Colon (tissue), 2 donors: ENCODE measurements at regions not wholly inside any gene's neighbourhood (a gene's known extent, or its start where the extent isn't known, plus 50 kb on each side); places are given as distances from the start of the nearest gene placed in this dataset.
"Not testable (repeated sequence)": the region's sequence is repeated elsewhere in the genome, so short reads cannot be mapped to it uniquely, and the experiment has no call there.

Experiments used
- FAIRE-seq: peaks from 2 replicates; lab custom pipeline; 2012; peaks lifted over from hg19 to GRCh38; lab: Jason Lieb, UNC
- donor health status: control.
- donor health status: control.

DNA sequence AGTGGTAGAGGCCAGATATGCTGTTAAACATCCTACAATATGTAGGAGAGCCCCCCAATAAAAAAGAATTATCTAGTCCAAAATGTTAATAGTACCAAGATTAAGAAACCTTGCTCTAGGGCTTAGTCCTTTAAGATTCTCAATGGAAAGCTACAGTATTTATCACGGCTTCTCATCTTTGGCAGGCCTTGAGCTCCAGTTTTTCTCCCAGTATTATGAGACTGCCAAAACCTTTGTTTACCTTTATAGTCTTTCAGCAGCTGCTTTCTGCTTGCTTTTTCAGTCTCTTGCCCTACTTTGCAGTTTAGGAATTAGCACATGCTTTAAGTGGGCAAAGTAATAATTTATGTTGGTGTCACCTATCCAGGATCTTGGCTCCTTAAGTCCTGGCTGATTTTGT is 59.7 kb downstream of the NHLRC1 start:
- FAIRE-seq: no peak

DNA sequence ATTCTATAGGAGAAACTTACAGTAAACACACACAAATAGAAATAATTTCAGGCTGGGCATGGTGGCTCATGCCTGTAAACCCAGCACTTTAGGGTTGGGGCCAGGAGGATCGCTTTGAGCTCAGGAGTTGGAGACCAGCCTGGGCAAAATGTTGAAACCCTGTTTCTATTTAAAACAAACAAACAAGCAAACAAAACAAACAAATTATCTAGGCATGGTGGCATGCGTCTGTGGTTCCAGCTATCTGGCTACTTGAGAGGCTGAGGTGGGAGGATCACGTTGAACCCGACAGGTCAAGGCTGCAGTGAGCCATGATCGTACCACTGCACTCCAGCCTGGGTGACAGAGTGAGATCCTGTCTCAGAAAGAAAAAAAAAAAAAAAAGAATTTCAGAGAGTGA is 64.0 kb downstream of the NHLRC1 start:
- FAIRE-seq: no peak

DNA sequence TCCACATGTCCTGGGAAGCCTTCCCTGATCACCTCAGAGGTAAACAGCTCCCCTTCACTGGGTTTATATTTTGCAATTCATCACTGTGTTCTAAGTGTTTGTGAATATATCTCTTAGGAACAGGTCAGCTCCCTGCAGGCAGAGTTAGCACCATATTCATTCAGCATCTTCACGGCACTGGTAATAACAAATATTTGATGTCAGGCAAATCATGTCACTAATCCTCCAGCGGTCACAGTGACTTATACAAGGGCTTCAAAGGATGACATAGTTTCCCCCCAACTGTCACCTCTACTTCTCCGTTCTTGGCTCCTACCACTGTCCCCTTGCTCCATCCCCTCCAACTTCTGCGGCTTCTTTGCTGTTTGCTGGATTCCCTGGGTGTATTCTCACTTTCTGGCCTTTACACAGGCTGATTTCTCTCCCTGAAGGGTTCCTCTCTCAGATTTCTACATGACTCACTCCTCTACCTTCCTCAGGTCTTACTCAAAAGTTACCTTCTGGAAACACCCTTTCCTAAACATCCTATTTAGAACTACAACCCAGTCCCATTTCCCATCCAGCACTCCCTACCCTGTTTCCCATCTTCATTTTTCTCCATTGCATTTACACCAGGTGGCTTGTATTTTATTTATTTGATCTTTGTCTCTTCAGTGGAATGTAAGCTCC is 66.6 kb downstream of the NHLRC1 start:
- FAIRE-seq: no peak

DNA sequence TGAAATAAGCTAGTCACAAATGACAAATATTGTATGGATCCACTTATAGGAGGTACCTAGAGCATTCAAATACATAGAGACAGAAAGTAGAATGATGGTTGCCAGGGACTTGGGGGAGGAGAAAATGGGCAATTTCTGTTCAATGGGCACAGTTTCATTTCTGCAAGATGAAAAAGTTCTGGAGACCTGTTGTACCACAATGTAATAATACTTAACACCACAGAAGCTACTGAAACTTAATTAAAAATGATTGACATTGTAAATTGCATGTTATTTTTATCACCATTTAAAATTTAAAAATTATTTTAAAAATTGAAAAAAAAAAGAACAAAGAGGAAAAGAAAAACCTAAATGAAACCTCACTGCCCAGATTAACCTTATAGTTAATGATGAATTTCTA is 67.4 kb downstream of the NHLRC1 start:
- no peak for FAIRE-seq

DNA sequence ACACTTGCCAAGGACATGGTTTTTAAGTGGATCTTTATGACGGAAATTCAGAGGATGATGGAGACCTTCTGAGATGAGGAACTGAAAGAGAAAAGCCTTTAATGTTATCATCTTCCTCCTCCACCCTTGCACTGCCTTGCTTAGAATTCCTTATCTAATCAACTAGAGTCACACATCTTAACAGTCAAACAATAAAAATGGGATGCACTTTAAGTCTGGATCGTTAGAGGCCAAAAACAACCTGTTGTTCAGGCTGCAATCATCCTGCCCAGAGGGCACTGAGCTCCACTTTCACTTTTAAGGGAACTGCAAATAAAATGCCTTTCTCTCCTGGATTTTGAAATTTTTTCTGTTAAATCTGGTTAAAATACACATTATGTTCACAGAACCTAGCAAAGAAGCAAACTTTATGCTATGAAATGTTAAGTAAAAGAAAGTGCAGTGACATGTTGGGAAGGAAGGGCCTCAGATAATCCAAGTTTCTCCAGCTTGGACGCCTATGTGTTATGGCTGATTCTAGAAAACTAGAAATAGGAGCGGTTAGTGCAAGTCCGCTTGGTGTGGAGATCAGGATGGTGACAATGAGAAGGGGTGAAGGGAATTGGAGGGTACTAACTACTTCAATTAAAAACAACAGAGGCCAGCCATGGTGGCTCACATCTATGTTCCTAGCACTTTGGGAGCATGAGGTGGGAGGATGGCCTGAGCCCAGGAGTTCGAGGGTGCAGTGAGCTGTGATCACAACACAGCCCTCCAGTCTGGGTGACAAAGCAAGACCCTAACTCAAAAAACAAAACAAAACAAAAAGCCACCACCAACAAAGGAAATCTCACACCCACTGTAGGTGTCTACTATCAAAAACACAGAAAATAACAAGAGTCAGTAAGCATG is 66.4 kb upstream of the KIF13A start:
- FAIRE-seq: peak; percentile 10

DNA sequence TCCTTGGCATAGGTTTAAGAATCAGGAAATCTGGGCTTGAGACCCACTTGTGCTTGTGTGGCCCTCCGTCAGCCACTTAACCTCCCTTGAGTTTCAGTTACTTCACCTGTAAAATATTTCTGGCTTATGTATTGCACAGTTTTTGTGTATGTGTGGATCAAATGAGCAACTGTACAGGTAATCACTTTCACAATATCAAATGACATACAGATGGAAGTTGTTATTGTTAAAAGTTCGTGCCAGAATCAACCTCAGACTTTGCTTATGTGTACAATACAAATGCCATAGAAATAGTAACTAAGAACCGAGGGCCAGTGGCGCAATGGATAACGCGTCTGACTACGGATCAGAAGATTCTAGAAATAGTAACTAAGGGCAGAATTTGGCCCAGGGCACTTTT is 65.6 kb upstream of the KIF13A start:
- no peak for FAIRE-seq

DNA sequence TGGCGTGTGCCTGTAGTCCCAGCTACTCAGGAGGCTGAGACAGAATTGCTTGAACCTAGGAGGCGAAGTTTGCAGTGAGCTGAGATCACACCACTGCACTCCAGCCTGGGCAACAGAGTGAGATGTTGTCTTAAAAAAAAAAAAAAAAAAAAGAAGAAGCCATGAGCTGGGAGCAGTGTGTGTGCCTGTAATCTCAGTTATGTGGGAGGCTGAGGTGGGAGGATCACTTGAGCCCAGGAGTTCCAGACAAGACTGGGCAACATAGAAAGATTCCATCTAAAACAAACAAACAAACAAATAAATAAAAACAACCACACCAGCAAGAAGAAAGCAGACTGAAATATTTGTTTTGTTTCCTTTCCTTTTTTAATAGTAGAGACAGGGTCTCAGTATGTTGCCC is 62.2 kb upstream of the KIF13A start:
- no peak for FAIRE-seq

DNA sequence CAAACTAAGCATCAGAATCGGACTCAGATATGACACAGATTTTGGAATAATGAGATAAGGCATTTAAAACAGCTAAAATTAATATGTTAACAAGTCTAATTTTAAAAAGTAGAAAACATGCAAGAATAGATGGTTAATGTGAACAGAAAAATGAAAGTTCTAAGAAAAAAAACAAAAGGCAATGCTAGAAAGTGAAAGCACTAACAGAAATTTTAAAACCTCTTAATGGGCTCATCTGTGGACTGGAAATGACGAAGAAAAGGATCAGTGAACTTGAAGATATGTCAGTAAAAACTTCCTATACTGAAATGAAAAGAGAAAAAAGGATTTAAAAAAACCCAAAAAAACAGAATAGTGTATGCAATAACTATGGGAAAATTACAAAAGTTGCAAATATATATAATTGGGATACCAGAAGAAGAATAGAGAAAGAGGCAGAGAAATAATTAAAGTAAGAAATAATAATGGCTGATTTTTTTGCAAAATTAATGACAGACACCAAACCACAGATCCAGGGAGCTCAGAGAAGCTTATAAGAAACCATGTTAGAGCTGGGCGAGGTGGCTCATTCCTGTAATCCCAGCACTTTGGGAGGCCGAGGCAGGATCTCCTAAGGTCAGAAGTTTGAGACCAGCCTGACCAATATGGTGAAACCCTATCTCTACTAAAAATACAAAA is 61.7 kb upstream of the KIF13A start:
- no peak for FAIRE-seq

DNA sequence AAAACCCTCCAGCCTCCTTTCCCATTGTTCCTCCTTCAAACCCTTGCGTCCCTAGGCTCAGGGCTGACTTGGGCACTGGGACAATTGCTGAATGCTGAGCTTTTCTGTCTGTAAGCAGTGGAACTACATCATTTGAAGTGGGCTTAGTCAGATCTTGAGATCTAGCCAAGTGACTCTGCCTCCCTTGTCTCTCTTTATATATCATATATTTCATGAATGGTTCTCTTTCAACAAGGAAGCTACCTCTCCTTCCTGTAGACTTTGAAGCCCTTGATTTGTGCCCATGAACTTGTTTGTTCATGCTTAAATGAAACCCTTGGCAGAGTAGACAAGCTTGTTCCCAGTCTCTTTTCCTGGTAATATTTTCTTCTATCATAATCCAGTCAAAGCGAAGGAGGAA is 60.0 kb upstream of the KIF13A start:
- FAIRE-seq: no peak

DNA sequence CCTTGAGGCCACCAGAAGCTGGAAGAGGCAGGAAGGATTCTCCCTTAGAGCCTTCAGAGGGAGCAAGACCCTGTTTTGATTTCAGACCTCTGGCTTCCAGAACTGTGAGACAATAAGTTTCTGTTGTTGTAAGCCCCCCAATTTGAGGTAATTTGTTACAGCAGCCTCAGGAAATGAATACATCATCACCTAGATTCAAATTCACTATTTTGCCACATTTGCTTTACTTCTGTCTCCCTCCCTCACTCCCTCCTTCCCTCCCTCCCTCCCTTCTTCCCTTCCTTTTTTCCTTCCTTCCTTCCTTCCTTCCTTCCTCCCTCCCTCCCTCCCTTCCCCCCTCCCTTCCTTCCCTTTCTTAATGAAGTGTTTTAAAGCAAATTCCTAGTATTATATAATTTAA is 58.1 kb upstream of the KIF13A start:
- no peak for FAIRE-seq

DNA sequence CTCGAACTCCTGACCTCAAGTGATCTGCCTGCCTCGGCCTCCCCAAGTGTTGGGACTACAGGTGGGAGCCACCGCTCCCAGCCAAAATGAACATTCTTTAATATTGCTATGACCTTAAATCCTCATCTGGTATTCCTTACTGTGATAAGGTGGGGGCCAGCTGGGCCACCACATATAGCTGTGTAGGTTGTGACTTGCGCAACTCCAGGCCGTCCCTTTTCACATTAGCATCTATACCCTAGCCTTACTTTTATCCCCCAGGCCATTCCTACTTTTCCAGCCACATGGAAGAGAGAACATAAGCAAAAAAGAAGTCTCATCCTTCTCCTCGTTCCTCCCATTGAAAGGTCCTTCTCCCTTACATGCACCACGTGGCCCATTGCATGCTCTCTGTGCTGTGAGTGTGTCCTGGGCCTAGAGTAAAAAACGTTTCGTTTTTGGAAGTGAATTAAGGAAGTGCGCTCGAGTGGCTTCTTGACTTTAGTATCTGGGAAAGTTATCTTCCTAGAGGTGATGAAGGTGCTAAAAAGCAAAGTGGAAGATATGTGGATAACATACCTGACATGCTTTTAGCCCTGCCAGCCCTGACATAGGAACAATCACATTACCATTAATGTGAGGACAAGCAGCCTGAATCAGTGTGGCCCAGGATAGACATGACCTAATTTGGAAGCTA is 56.8 kb upstream of the KIF13A start:
- no peak for FAIRE-seq

DNA sequence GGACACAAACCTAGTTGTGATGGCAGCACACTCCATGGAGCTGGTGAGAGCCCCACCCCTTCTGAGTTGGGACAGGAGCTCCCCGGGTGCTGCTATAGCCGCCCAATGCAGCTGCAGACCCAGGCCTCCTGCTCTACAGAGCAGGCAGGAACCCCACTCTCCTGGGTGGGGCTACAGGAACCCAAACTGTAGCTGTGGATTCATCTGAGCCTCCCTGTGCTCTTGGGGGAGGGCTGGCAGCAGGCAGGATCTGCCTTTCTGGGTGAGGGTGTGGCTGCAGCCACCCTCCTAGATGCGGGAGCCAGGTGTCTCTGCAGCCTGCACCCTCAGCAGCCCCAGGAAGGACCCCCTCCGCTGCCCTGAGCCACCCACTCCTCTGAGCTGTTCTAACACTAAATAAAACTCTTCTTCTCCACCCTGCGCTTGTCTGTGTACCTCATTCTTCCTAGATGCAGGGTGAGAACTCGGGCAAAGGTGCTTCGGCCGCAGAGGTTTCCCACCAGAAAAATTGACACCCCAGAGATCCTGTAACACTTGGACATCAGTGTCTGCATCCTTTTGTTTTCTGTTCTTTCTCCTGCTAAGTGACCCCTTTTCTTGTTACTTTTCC is 55.2 kb upstream of the KIF13A start:
- no peak for FAIRE-seq

DNA sequence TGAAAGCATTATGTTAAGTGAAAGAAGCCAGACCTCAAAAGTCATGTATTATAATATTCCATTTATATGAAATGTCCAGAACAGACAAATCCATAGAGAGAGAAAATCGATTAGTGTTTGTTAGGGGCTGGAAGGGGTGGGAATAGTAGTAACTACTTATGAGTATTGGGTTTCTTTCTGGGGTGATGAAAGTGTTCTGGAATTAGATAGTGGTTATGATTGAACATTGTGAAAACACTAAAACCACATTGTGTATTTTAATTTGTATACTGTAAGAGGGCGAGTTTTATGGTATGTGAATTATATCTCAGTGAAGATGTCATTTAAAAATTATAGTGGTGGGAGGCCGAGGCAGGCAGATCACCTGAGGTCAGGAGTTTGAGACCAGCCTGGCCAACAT is 52.0 kb upstream of the KIF13A start:
- FAIRE-seq: no peak

DNA sequence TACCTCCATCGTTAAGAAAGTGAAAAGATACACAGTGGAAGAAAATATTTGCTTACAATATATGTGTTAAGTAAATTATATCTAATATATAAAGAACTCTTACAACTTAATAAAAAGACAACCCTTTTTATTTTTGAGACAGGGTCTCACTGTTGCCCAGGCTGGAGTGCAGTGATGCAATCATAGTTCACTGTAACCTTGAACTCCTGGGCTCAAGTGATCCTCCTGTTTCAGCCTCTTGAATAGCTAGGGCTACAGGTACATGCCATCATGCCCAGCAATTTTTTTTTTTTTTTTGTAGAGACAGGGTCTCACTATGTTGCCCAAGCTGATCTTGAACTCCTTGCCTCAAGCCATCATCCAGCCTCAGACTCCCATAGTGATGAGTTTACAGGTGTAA is 50.8 kb upstream of the KIF13A start:
- FAIRE-seq: not testable (repeated sequence)
